ENCODE measurements at regions not wholly inside any gene's neighbourhood (a gene's known extent, or its start where the extent isn't known, plus 50 kb on each side); places are given as distances from the start of the nearest gene placed in this dataset.

GRCh38 chr22:19631899-19632667, 82.2 kb upstream of the SEPTIN5 start (continued):
- TF ChIP-seq MAZ (CRISPR knock-in tag; conservative IDR thresholded peaks at IDR 0.05 in 1 of 2, IDR thresholded peaks at IDR 0.05 in 1 of 2) (peak; percentile 68 to 72; a peak in 3 of 4 replicates), MAFG (tag; conservative IDR thresholded peaks at IDR 0.05) (no peak), ZBTB7A (IDR thresholded peaks at IDR 0.05; ENCODE audit: borderline replicate concordance, control insufficient read depth, low read depth, low read length) (peak; percentile 89), ARID1B (IDR thresholded peaks at IDR 0.05) (peak; percentile 44), RCOR1 (IDR thresholded peaks at IDR 0.05; ENCODE audit: borderline replicate concordance in 1 of 2, low read depth in 2 of 2, low read length in 2 of 2) (peak; percentile 34 to 90; a peak in 3 of 4 replicates), SOX6 (IDR thresholded peaks at IDR 0.05) (peak; percentile 65; the same call in 1 of the 2 replicates), CTBP1 (IDR thresholded peaks at IDR 0.05; ENCODE audit: borderline replicate concordance) (peak; percentile 93), HSF4 (CRISPR knock-in tag; IDR thresholded peaks at IDR 0.05; ENCODE audit: borderline replicate concordance) (0 out of 2 replicates have a peak, but pooled peaks have one; percentile 66), NFXL1 (CRISPR knock-in tag; IDR thresholded peaks at IDR 0.05) (no peak), L3MBTL2 (IDR thresholded peaks at IDR 0.05) (peak; percentile 65; the same call in 1 of the 2 replicates), MAFK (IDR thresholded peaks at IDR 0.05; ENCODE audit: low read length) (peak; percentile 22; the same call in 1 of the 2 replicates)
- TF ChIP-seq, protein P1, sequence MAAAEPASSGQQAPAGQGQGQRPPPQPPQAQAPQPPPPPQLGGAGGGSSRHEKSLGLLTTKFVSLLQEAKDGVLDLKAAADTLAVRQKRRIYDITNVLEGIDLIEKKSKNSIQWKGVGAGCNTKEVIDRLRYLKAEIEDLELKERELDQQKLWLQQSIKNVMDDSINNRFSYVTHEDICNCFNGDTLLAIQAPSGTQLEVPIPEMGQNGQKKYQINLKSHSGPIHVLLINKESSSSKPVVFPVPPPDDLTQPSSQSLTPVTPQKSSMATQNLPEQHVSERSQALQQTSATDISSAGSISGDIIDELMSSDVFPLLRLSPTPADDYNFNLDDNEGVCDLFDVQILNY (CRISPR knock-in tag; IDR thresholded peaks at IDR 0.05): peak; percentile 87
- TF ChIP-seq, protein P2, sequence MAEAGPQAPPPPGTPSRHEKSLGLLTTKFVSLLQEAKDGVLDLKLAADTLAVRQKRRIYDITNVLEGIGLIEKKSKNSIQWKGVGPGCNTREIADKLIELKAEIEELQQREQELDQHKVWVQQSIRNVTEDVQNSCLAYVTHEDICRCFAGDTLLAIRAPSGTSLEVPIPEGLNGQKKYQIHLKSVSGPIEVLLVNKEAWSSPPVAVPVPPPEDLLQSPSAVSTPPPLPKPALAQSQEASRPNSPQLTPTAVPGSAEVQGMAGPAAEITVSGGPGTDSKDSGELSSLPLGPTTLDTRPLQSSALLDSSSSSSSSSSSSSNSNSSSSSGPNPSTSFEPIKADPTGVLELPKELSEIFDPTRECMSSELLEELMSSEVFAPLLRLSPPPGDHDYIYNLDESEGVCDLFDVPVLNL (CRISPR knock-in tag; IDR thresholded peaks at IDR 0.05; ENCODE audit: low read depth): 0 out of 2 replicates have a peak, but pooled peaks have one; percentile 52
- TF ChIP-seq, protein P3, sequence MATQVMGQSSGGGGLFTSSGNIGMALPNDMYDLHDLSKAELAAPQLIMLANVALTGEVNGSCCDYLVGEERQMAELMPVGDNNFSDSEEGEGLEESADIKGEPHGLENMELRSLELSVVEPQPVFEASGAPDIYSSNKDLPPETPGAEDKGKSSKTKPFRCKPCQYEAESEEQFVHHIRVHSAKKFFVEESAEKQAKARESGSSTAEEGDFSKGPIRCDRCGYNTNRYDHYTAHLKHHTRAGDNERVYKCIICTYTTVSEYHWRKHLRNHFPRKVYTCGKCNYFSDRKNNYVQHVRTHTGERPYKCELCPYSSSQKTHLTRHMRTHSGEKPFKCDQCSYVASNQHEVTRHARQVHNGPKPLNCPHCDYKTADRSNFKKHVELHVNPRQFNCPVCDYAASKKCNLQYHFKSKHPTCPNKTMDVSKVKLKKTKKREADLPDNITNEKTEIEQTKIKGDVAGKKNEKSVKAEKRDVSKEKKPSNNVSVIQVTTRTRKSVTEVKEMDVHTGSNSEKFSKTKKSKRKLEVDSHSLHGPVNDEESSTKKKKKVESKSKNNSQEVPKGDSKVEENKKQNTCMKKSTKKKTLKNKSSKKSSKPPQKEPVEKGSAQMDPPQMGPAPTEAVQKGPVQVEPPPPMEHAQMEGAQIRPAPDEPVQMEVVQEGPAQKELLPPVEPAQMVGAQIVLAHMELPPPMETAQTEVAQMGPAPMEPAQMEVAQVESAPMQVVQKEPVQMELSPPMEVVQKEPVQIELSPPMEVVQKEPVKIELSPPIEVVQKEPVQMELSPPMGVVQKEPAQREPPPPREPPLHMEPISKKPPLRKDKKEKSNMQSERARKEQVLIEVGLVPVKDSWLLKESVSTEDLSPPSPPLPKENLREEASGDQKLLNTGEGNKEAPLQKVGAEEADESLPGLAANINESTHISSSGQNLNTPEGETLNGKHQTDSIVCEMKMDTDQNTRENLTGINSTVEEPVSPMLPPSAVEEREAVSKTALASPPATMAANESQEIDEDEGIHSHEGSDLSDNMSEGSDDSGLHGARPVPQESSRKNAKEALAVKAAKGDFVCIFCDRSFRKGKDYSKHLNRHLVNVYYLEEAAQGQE (IDR thresholded peaks at IDR 0.05; ENCODE audit: borderline replicate concordance): peak; percentile 85
- TF ChIP-seq, protein P3 (CRISPR knock-in tag; IDR thresholded peaks at IDR 0.05; ENCODE audit: low read depth): no peak
- TF ChIP-seq, protein P4, sequence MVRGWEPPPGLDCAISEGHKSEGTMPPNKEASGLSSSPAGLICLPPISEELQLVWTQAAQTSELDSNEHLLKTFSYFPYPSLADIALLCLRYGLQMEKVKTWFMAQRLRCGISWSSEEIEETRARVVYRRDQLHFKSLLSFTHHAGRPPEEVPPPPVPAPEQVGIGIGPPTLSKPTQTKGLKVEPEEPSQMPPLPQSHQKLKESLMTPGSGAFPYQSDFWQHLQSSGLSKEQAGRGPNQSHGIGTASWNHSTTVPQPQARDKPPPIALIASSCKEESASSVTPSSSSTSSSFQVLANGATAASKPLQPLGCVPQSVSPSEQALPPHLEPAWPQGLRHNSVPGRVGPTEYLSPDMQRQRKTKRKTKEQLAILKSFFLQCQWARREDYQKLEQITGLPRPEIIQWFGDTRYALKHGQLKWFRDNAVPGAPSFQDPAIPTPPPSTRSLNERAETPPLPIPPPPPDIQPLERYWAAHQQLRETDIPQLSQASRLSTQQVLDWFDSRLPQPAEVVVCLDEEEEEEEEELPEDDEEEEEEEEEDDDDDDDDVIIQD (CRISPR knock-in tag; IDR thresholded peaks at IDR 0.05): peak; percentile 84; the same call in 1 of the 2 replicates
